Stimulated activated CD8-positive, alpha-beta memory T cell treated with anti-CD3 and anti-CD28 coated beads, Interleukin-15, amount 100 ng/mL, for 48 hours (primary cell): ENCODE measurements at regions not wholly inside any gene's neighbourhood (a gene's known extent, or its start where the extent isn't known, plus 50 kb on each side); places are given as distances from the start of the nearest gene placed in this dataset.
"Not testable (repeated sequence)": the region's sequence is repeated elsewhere in the genome, so short reads cannot be mapped to it uniquely, and the experiment has no call there.

Source experiments
- DNase-seq, 2 donors: peaks; one replicate each; pipeline ENCODE4 v3.0.0-alpha.2; 2020; ENCODE audit warnings: low read depth in 2 of 2

DNA sequence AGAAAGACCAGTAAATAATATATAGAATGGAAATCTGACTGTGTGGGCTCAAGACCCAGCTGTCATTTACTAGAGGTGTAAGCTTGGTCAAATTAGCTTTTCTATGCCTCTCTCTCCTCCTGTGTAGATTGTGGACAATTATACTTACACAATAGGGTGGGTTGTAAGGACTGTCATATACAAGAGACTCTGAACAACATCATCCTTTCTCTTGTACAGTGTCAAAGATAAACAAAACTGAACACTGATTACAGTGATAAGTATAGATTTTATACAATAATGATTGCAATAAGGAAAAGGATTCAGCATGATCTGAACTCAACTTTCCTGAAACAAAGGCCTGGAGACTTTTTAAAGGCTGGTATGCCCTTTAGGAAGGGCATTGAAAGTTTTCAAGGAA, 429.2 kb upstream of the HS3ST1 start:
- no peak for DNase-seq

DNA sequence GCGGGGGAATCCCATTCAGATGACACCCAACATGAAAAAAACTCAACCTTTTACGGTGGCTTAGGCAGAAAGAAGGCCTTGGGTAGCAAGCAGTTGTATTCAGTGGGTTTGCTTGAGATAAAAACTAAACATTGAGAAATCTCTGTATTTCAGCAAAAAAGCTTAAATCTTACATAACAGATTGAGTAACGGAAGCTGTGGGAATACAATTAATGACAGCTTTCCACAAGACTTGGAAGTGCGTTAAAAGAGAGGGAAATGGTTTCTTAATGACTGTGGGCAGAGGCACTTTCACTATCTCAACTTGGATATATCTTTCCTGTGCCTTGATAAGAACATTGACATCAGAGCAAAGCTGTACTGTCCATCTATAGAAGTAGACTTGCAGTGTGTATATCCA, 418.5 kb upstream of the HS3ST1 start:
- DNase-seq: no peak

DNA sequence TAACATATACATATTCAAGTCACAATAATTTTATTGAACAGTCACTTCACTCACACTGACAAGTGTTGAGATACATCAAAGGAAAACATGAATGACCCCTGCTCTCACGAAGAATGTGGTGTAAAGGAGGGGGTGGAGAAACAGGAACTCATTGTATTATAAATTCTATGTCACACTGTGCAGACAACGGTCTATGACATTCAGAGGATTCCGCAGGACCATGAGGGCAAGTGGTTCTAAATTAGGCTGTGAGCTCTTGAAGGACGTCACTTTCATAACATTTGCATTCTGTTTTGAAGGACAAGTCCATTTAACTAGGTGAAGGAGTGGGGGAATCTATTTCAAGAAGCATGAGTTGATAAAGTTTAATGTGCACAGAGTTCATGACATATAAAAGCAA, 415.2 kb upstream of the HS3ST1 start:
- DNase-seq: no peak

DNA sequence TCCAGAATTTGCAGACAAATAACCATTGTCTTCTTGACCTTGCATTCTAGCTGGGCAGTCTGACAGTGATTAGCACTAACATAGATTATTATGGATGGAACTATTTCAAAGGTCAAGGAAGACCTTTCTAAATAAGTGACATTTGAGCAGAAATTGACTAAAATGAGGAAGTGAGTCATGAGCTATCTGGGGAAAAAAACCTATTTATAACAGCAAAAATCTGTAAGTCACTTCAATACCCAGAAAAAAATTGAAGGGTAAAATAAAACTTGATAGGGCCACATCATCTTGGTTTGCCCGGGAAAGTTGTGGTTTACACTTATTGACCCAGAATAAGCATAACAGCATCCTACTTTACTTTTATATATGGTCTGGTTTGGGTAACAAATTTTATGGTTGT, 414.6 kb upstream of the HS3ST1 start:
- DNase-seq: no peak

DNA sequence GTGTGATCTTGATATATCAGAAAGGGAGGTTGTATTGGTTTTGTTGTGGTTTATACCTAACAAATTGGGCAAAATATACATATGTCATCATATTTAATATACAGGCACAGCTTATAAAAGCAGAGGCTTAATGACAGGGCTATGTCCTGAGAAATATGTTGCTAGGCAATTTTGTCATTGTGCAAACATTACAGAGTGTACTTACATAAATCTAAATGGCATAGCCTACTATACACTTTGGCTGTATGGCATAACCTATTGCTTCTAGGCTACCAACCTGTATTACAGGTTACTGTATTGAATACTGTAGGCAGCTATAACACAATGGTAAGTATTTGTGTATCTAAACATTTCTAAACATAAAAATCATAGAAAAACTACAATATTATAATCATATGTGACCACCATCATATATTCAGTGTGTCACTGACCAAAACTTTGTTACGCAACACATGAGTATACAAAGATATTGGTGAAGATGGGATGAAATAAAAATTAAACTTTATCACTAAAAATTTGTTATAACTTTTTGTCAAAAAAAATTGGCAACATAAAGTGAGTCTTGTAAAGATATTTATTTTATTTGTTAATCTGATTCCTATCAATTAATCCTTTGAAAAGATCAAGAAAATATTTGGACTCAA, 414.0 kb upstream of the HS3ST1 start:
- no peak for DNase-seq

DNA sequence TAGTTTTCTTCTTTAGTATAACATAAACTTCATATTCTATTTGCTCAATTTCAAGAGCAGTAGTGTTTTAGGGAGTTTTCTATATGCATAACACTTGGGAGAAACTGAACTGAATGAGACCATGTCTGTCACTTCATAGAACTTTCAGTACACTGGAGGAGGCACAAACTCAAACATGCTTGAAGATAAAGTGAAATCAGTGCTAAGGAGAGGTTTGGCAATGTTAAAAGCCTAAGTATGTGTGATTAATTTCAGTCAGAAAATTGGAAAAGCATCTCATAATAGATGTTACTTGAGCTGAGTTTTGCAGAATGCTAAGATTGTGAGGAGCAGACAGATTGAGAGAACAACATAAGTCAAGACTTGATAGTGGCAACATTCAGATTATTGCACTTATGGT, 411.2 kb upstream of the HS3ST1 start:
- DNase-seq: no peak

DNA sequence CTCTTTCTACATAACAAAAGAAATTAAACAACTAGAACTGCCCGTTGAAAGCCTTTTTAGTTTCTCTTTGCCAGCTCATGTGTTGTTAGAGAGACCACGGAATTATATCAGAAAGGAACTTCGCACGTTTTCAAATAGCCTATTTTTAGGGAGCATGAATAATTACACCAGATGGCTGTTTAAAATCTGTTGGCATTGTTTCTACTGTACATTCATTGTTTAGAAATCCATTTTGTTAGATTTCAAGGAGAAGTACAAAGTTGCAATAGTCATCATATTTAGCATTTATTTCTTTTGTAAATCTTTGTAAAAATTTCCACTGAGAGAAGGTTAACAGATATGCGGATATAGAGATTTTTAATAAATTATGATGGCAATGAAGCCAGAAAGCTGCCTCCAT, 403.0 kb upstream of the HS3ST1 start:
- DNase-seq: no peak

DNA sequence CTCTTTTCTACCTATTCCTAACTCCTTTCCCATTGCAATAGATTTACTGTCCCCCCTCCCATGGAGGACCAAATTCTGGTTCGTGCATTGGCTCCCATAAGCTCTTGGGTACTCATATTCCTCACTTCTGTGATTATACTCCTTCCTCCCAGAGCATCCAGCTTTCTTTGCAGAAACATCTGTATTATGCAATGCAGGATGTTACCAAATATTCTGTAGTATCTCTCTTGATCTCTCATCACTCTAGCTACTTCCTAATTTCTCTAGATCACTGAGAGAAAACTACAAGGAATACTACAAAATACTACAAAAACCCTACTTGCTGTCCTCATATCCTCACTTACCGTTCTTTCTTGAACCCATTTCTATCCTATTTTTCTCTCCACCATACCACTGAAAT, 395.9 kb upstream of the HS3ST1 start:
- no peak for DNase-seq

DNA sequence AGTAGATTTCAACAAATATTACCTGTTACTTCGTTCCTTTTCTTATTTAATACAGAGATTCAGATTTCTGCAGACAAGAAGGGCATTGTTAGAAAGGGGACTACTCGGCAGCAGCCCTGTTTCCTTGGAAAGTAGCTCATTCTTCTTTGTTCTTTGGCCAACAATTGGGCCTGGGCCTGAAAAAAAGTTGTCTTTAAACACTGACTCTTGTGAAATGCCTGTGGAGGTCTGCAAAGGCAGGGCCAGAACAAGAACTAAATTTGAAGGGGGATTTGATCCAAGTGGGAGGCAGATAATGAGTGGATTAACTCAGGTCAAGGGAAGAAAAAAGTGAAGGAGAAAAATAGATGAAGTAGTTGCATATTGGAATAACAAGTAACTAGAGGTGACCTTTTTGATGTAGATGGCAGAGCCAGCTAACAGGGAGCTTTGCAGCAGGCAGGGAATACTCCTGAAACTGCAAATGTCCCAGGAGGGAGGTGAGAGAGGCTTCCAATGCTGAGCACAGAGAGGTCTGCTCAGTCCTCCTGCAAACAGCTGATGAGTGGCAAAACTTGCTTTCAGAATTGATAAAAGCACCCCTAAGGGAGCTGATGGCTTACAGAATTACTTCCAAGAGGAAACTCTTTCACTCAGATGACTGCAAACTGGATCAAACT, 393.2 kb upstream of the HS3ST1 start:
- no peak for DNase-seq

DNA sequence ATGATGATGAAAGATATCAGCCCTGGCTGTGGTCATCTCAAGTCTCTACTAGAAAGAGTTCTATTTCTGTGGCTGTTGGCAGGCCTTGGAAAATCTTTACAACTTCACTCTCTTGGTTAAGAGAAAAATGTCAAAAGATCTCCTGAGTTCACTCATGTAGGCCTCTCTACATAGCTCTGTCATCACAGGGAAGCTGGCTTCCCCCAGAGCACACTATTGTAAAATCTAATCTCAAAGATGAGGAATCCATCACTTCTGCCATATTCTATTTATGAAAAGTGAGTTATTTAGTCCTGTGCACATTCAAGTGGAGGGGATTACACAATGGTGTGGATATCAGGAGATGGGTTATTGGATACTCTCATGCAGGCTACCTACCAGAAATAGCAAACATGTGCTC, 388.4 kb upstream of the HS3ST1 start:
- no peak for DNase-seq

DNA sequence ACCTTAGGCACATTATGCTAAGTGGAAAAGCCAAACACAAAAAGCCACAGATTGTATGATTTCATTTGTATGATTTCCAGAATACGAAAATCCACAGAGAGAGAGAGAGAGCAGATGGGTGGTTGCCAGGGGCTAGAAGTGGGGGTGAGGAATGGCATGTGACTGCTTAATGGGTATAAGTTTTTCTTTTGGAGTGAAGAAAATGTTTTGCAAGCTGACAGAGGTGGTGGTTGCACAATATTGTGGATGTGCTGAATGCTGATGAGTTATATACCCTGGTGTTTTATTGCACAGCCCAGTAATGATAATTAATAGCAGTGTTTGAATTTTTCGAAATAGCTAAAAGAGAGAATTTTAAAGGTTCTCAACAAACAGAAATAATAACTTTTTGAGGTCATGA, 386.1 kb upstream of the HS3ST1 start:
- no peak for DNase-seq

DNA sequence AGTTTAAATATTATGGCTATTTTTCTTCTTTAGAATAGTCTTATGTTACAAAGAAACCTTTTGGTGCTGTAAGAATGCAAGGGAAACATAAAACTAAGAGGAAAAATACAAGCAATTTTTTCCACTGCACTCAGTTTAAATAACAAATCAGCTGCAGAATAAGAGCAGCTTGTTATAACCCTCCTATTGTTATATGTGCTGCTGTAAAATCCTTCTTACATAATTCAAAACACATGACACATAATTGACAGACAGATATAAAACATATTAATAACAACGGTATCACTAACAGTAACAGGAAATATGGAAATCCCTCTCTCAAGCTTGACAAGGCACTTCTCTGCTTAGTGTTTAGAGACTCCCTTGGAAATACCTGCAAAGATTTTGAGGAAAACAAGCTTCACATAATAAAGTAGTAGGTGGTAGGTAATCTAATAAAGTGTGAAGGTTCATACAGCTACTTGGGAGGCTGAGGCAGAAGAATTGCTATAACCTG, 385.3 kb upstream of the HS3ST1 start:
- no peak for DNase-seq

DNA sequence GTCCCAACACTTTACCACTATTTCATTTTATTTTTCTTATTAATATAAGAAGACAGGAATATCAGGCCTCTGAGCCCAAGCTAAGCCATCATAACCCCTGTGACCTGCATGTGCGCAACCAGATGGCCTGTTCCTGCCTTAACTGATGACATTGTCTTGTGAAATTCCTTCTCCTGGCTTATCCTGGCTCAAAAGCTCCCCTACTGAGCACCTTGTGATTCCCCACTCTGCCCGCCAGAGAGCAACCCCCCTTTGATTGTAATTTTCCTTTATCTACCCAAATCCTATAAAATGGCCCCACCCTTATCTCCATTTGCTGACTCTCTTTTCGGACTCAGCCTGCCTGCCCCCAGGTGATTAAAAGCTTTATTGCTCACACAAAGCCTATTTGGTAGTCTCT, 382.8 kb upstream of the HS3ST1 start:
- not testable (repeated sequence) for DNase-seq

DNA sequence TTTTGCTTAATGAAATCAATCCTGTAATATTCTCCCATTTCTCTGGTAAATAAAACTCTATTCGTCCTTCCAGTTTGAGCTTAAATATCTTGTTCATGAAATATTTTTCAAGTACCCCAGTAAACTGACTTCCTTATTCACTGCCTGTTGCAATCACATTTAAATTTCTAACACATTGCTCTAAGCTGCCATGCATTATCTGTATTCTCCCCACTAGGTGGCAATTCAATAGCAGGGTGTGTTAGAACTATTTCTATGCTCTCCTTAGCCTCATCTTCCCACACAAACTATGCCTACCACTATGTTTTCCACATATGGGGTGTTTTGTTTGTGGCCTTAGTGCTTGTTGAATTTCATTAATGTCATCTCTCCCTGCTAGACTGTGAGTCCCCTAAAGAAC, 377.1 kb upstream of the HS3ST1 start:
- no peak for DNase-seq

DNA sequence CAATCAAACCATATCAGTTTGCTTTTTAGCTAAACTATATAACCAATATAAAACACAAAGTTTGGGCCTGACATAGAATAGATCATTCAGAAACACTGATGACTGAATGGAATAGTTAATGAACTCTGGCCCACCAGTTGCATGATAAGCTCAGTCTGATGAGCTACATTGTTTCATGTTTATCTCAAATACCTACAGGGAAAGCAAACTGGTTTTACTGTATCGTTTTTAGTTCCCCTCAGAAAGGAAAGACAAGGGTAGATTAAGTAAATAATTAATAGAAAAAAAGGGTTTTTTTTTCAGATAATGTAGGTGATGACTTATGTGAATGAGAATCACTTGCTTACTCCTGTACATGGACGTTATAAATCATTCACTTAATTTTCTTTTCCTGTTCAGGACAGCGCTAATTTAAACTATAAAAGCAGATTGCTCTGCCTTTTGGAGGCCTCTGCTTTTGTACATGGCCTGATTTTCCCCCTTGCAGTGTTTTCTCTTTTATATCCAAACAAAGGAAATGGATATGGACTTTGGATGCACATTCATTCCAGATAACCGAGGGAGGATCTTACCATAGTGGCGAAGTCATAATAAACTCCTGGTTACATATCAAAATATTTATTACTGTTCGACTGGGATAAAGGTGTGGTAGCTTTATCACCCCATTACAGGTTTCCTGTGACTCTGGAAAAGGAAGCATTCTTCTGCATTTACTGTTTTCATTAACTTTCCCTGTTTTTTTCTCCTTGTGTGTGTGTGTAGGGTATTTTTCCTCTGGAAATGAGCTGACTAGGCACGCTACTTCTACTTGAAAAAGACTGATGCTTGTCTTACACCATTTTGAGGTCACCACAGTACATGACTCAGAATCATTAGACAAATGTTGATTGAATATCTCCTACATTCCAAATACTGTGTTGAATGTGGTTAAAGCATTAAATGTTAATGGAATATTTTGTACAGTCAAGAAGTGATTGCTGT, 373.1 kb upstream of the HS3ST1 start:
- DNase-seq: no peak

DNA sequence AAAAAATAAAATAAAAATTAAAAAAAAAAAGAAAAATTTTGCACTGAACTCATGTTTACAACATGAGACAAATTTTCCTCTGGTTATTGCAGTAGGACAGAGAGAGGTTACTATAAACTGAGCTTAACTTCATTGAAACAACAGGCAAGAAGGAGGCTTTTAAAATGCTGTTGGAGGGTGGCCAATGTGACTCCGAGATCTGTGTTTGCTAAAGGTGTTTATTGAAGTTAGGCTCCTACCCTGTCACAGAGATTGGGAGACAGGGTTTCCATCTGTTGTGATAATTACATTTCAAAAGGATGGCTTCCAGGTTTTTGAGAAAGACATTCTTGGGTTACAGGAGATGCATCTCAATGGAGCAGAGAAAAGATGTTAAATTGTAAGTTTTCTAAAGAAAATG, 370.5 kb upstream of the HS3ST1 start:
- no peak for DNase-seq

DNA sequence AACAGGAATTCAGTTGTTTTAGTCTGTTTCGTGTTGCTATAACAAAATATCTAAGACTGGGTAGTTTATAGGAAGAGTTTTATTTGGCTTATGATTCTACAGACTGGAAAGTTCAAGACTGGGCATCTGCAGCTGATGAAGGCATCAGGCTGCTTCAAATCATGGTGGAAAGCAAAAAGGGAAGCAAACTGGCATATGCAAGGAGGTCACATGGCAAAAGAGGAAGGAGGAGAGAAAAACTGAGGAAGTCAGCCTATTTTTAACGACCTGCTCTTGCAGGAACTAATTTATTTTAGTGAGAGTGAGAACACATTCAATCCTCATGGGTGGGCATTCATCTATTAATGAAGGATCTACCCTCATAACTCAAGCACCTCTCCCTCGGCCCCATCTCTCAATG, 363.1 kb upstream of the HS3ST1 start:
- no peak for DNase-seq

DNA sequence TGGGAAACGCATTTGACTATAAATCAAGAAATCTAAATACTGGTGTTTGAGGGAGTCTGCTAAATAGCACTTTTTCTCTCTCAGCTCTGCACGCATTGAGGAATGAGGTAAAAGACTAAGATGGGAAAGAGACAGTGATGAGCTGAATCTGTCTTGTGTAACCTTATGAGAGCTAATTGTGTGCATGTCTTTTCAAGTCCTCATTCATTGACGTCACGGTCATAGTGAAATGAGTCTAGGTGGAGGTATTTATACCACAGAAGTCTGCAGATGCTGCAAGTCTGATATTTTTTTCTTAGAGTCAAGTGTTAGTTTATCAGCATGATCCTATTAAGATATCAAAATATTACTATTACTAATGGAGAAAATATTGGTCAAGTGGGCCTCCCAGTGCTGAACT, 361.5 kb upstream of the HS3ST1 start:
- no peak for DNase-seq

DNA sequence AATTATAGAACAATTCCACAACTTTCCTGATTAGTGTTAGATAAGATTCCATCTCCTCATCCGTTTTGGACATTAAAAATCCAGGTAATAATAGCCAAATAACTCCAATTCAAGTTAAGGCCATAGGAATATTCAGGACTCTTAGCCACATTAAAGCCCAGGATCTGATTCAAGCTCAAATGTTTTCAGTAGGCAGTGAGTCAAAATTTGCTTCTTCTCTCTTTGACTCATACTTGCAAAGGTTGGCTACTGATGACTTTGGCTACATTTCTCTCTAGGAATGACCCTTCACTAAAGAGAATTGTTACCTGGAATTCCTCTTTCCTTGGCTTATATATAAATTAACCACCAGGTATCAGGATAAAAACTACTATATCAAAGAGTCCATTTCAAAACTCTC, 354.9 kb upstream of the HS3ST1 start:
- no peak for DNase-seq

DNA sequence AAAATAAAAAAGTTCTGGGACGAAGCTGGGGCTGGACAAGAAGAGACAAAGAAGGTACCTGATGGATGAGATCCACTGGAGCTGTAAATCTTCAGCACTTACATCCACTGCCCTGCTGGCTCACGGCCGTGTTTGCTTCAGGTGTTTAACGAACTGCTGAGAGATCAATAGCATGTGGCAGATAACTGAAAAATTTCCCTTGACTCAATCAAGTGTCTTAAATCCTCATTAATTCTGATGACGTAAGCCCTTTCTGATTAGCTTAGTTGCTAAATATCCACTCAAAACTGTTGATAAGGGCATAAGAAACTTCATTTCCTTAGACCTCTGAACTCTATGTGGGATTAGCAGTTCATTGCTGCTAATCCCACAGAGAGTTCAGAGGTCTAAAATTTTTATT, 354.2 kb upstream of the HS3ST1 start:
- no peak for DNase-seq

DNA sequence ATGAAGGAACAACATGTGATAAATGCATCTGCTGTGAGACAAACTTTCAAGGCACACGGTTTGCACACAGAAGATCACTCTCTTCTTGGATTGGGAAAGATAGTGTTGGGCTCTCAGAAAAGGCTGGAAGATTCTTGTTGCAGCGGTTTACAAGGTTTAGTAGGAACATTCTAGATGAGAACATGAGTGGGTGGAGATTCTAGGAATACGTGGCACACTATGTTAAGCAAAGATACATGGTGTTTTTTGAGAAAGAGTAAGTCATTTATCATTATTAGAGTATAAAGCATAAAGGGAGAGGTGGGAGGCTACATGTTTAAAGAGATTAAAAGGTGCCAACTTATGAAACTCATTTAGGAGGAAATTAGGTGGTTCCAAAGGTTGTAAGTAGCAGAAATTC, 348.8 kb upstream of the HS3ST1 start:
- no peak for DNase-seq

DNA sequence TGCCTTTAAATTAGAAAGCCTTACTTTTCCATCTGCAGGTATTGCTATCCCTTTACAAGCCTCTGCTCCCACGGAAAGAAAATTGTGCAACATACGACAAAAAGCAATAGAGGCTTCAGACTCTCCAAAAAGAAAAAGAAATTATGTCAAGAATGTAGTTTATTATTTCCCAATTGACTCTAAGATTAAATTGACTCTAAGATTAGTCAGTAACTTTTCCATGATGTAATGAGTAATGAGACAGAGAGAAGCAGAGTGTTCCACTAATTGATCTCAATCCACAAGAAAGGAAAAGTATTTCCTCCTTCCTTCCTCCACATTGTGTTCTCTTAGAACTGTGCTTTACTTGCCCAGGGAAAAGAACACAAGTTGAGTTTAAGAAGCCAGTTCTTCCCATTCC, 345.7 kb upstream of the HS3ST1 start:
- no peak for DNase-seq

DNA sequence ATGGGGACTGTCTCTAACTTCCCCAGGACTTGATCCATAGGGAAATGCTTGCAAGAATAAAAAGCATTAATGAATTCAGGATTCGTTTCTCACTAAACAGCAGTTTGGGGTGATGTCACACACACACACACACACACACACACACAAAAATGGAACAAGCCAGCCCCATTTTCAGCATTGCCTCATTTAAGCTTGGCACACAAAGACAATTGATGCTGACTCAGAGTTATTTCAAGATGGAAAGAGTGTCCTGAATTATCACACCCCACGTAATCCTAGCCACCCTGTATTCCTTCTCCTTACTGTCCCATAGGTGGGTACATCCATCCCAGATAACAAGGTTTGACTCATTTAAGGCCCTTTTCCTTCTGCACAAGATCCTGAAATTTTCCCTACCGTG, 345.1 kb upstream of the HS3ST1 start:
- DNase-seq: no peak
